Liver (tissue), 3 donors: ENCODE measurements at regions not wholly inside any gene's neighbourhood (a gene's known extent, or its start where the extent isn't known, plus 50 kb on each side); places are given as distances from the start of the nearest gene placed in this dataset.

Experiments
- ATF3 ChIP-seq: IDR thresholded peaks from 2 replicates; pipeline ENCODE4 v1.6.1; 2016; ENCODE audit warnings: antibody characterized with exemption
- CTCF ChIP-seq: fragments of 150-350 bp; IDR thresholded peaks from 2 replicates; pipeline ENCODE4 v1.5.1; 2017; ENCODE audit warnings: improper control_type of control experiment, low read depth, low read length; ENCODE audit not compliant: missing input control
- FOXA2 ChIP-seq: IDR thresholded peaks from 2 replicates; pipeline ENCODE4 v1.6.1; 2016; ENCODE audit warnings: antibody characterized with exemption
- GABPA ChIP-seq, 2 donors: IDR thresholded peaks in 1 of 2; conservative IDR thresholded peaks in 1 of 2; 2 replicates each; pipeline ENCODE4 v1.6.1; 2016; ENCODE audit warnings: antibody characterized with exemption in 2 of 2, mild to moderate bottlenecking in 1 of 2, moderate library complexity in 1 of 2
- JUND ChIP-seq, 2 donors: IDR thresholded peaks; 2 replicates each; pipeline ENCODE4 v1.6.1; 2016; ENCODE audit warnings: antibody characterized with exemption in 2 of 2
- NR2F2 ChIP-seq: IDR thresholded peaks from 2 replicates; pipeline ENCODE4 v1.6.1; 2016; ENCODE audit warnings: antibody characterized with exemption
- RAD21 ChIP-seq, 2 donors: IDR thresholded peaks; 2 replicates each; pipeline ENCODE4 v1.6.1; 2016; ENCODE audit warnings: antibody characterized with exemption in 2 of 2, mild to moderate bottlenecking in 2 of 2
- REST ChIP-seq: IDR thresholded peaks from 2 replicates; pipeline ENCODE4 v1.6.1; 2016; ENCODE audit warnings: antibody characterized with exemption, mild to moderate bottlenecking
- SP1 ChIP-seq: IDR thresholded peaks from 2 replicates; pipeline ENCODE4 v1.6.1; 2018; ENCODE audit warnings: antibody characterized with exemption, mild to moderate bottlenecking
- TAF1 ChIP-seq: conservative IDR thresholded peaks from 2 replicates; pipeline ENCODE4 v1.6.1; 2016; ENCODE audit warnings: antibody characterized with exemption, mild to moderate bottlenecking
- YY1 ChIP-seq: IDR thresholded peaks from 2 replicates; pipeline ENCODE4 v1.6.1; 2016; ENCODE audit warnings: antibody characterized with exemption, mild to moderate bottlenecking
- TF ChIP-seq, protein P1 (sequence below): IDR thresholded peaks from 2 replicates; pipeline ENCODE4 v1.6.1; 2016; ENCODE audit warnings: antibody characterized with exemption
- donor health status: healthy.
- donor health status: healthy.

DNA sequence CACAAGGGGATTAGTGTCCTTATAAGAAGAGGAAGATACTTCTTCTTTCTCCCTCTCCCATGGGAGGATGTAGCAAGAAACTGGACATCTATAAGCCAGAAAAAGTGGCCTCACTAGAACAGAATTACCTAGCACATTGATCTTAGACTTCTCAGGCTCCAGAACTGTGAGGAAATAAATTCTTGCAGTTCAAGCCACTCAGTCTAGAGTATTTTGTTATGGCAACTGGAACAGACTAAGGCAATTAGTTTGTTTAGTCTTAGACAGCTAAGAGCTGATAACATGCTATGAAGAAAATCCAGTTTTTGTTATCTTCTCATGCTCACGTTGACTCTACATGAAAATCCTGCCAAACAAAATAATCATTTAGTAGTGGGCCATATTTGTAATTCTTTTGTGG, 627.6 kb upstream of the PHF14 start:
- no peak for TF ChIP-seq CTCF
- no peak for TF ChIP-seq REST
- no peak for TF ChIP-seq YY1
- TF ChIP-seq, protein P1, sequence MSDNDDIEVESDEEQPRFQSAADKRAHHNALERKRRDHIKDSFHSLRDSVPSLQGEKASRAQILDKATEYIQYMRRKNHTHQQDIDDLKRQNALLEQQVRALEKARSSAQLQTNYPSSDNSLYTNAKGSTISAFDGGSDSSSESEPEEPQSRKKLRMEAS, result no peak
- TF ChIP-seq SP1, result no peak
- TF ChIP-seq JUND (IDR thresholded peaks at IDR 0.05), result no peak
- no peak for TF ChIP-seq TAF1
- TF ChIP-seq RAD21 (IDR thresholded peaks at IDR 0.05), result no peak
- no peak for TF ChIP-seq ATF3
- no peak for TF ChIP-seq GABPA (IDR thresholded peaks at IDR 0.05 in 1 of 2, conservative IDR thresholded peaks at IDR 0.05 in 1 of 2)
- TF ChIP-seq NR2F2, result no peak
- no peak for TF ChIP-seq FOXA2
